ENCODE measurements at regions not wholly inside any gene's neighbourhood (a gene's known extent, or its start where the extent isn't known, plus 50 kb on each side); places are given as distances from the start of the nearest gene placed in this dataset.
"Not testable (repeated sequence)": the region's sequence is repeated elsewhere in the genome, so short reads cannot be mapped to it uniquely, and the experiment has no call there.

GRCh38 chr9:25350011-25350410 is 328.2 kb downstream of the TUSC1 start:
- H3K4me3 Mint-ChIP-seq: no peak overlapping the region
- H3K27ac Mint-ChIP-seq: no peak overlapping the region
- H3K36me3 Mint-ChIP-seq (ENCODE audit: low read depth): no peaks in the 10 kb centered on the region
- peaks cover 6% of the 10 kb centered on the region for H3K9me3 Mint-ChIP-seq
- ChIA-PET POLR2A (interaction anchor here (0.6 kb wide), 1 partner anchor 170 kb away, joined by 3 read pairs; no protein-coding TSS in a partner anchor), CTCF (no interaction called here)
- ATAC-seq (no peak), DNase-seq (no peak)
- no peaks in the 10 kb centered on the region for H3K4me1 Mint-ChIP-seq (ENCODE audit: low read depth)
- no peaks in the 10 kb centered on the region for H3K27me3 Mint-ChIP-seq
- intact Hi-C loops (cut with micrococcal nuclease): no loop called here
- TF ChIP-seq CTCF (IDR thresholded peaks at IDR 0.05): no peak

- peaks cover 14% of the 10 kb centered on the region for H3K9me3 Mint-ChIP-seq
- H3K36me3 Mint-ChIP-seq (ENCODE audit: low read depth): no peaks in the 10 kb centered on the region
- H3K27ac Mint-ChIP-seq: no peak overlapping the region
- CTCF ChIA-PET: no interaction called here
- H3K4me3 Mint-ChIP-seq: no peak overlapping the region
- no peaks in the 10 kb centered on the region for H3K4me1 Mint-ChIP-seq (ENCODE audit: low read depth)
- DNase-seq (no peak), ATAC-seq (no peak)
- H3K27me3 Mint-ChIP-seq: no peaks in the 10 kb centered on the region
- POLR2A ChIA-PET: no interaction called here
- intact Hi-C loops (cut with micrococcal nuclease): no loop called here
- TF ChIP-seq CTCF (IDR thresholded peaks at IDR 0.05): no peak
Measured at GRCh38 chr9:25322142-25322541, 356.1 kb downstream of the TUSC1 start.

- ATAC-seq (no peak), DNase-seq (no peak)
- intact Hi-C loops (cut with micrococcal nuclease): no loop called here
- no peak for TF ChIP-seq CTCF (IDR thresholded peaks at IDR 0.05)
- no peaks in the 10 kb centered on the region for H3K27me3 Mint-ChIP-seq
- no peaks in the 10 kb centered on the region for H3K36me3 Mint-ChIP-seq (ENCODE audit: low read depth)
- no peaks in the 10 kb centered on the region for H3K4me1 Mint-ChIP-seq (ENCODE audit: low read depth)
- ChIA-PET CTCF (no interaction called here), POLR2A (no interaction called here)
- peaks cover 12% of the 10 kb centered on the region for H3K9me3 Mint-ChIP-seq
- H3K4me3 Mint-ChIP-seq: no peak overlapping the region
- H3K27ac Mint-ChIP-seq: no peak overlapping the region
Measured at GRCh38 chr9:25310961-25311360, 367.3 kb downstream of the TUSC1 start.

GRCh38 chr9:25308549-25308948 is 369.7 kb downstream of the TUSC1 start:
- no peak for DNase-seq
- Mint-ChIP-seq H3K4me3 (no peak overlapping the region), H3K27me3 (no peaks in the 10 kb centered on the region), H3K27ac (no peak overlapping the region), H3K9me3 (peaks cover 11% of the 10 kb centered on the region), H3K4me1 (ENCODE audit: low read depth) (no peaks in the 10 kb centered on the region), H3K36me3 (ENCODE audit: low read depth) (no peaks in the 10 kb centered on the region)
- no peak for ATAC-seq
- no peak for TF ChIP-seq CTCF (IDR thresholded peaks at IDR 0.05)
- POLR2A ChIA-PET: no interaction called here
- CTCF ChIA-PET: no interaction called here
- intact Hi-C loops (cut with micrococcal nuclease): no loop called here

GRCh38 chr9:25302601-25303000 is 375.6 kb downstream of the TUSC1 start:
- H3K4me3 Mint-ChIP-seq: no peak overlapping the region
- intact Hi-C loops (cut with micrococcal nuclease): no loop called here
- H3K9me3 Mint-ChIP-seq: peaks cover 14% of the 10 kb centered on the region
- no peaks in the 10 kb centered on the region for H3K27me3 Mint-ChIP-seq
- CTCF ChIA-PET: no interaction called here
- no peak for TF ChIP-seq CTCF (IDR thresholded peaks at IDR 0.05)
- DNase-seq: no peak
- no peak for ATAC-seq
- no peaks in the 10 kb centered on the region for H3K36me3 Mint-ChIP-seq (ENCODE audit: low read depth)
- no peak overlapping the region for H3K27ac Mint-ChIP-seq
- POLR2A ChIA-PET: no interaction called here
- H3K4me1 Mint-ChIP-seq (ENCODE audit: low read depth): no peaks in the 10 kb centered on the region

GRCh38 chr9:25288195-25288594 is 390.0 kb downstream of the TUSC1 start:
- H3K27ac Mint-ChIP-seq; H3K27me3 Mint-ChIP-seq; ATAC-seq; DNase-seq; H3K36me3 Mint-ChIP-seq (ENCODE audit: low read depth); POLR2A ChIA-PET; CTCF ChIA-PET; H3K4me3 Mint-ChIP-seq; intact Hi-C loops (cut with micrococcal nuclease); H3K4me1 Mint-ChIP-seq (ENCODE audit: low read depth): not testable (repeated sequence)
- peaks cover 15% of the 10 kb centered on the region for H3K9me3 Mint-ChIP-seq

Measured in activated CD8-positive, alpha-beta T cell treated with anti-CD3 and anti-CD28 coated beads for 36 hours (primary cell).